ENCODE measurements at regions not wholly inside any gene's neighbourhood (a gene's known extent, or its start where the extent isn't known, plus 50 kb on each side); places are given as distances from the start of the nearest gene placed in this dataset.

DNA sequence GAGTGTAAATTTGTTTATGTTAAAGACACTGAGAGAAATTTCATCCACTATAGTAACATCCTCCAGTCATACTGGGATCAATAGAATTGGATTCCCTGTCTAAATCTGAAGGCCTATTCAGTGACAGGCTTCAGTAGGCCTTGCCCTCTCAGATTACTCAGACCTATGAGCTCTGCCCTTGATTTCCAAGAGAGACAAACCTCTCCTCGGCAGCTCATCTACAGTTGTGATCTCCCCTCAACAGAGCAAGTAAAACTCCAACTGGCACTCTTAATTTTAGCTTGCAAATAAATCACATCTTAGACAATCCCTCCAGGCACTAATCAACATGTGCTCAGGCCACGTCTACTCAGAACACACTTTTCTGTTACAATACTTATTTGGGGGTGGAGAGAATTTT is 1191.4 kb upstream of the PHF14 start:
- TF ChIP-seq, protein P1, sequence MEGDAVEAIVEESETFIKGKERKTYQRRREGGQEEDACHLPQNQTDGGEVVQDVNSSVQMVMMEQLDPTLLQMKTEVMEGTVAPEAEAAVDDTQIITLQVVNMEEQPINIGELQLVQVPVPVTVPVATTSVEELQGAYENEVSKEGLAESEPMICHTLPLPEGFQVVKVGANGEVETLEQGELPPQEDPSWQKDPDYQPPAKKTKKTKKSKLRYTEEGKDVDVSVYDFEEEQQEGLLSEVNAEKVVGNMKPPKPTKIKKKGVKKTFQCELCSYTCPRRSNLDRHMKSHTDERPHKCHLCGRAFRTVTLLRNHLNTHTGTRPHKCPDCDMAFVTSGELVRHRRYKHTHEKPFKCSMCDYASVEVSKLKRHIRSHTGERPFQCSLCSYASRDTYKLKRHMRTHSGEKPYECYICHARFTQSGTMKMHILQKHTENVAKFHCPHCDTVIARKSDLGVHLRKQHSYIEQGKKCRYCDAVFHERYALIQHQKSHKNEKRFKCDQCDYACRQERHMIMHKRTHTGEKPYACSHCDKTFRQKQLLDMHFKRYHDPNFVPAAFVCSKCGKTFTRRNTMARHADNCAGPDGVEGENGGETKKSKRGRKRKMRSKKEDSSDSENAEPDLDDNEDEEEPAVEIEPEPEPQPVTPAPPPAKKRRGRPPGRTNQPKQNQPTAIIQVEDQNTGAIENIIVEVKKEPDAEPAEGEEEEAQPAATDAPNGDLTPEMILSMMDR (conservative IDR thresholded peaks at IDR 0.05 in 1 of 2, IDR thresholded peaks at IDR 0.05 in 1 of 2; ENCODE audit: extremely low read depth in 1 of 2, insufficient read depth in 1 of 2, low read depth in 1 of 2, low read length in 2 of 2) = no peak
- no peak for TF ChIP-seq EZH2 (IDR thresholded peaks at IDR 0.05; ENCODE audit: borderline replicate concordance, low read length)

Measured in mammary epithelial cell (primary cell).